ENCODE measurements at regions not wholly inside any gene's neighbourhood (a gene's known extent, or its start where the extent isn't known, plus 50 kb on each side); places are given as distances from the start of the nearest gene placed in this dataset.
A peak's percentile ranks its signal among the peaks of the same experiment; 100 is the strongest.
"Not testable (repeated sequence)": the region's sequence is repeated elsewhere in the genome, so short reads cannot be mapped to it uniquely, and the experiment has no call there.

GRCh38 chr6:3900744-3901336, 51.7 kb downstream of the FAM50B start:
- DNase-seq (ENCODE audit: low read depth) = no peak

- no peak for DNase-seq (ENCODE audit: low read depth)
These were observed 53.9 kb downstream of the FAM50B start for GRCh38 chr6:3902871-3903648.

GRCh38 chr6:3904518-3904917, 55.3 kb downstream of the FAM50B start:
- DNase-seq (ENCODE audit: low read depth) = no peak

GRCh38 chr6:3905945-3906845, 57.0 kb downstream of the FAM50B start:
- DNase-seq (ENCODE audit: low read depth) = no peak

GRCh38 chr6:3906846-3907151, 57.6 kb downstream of the FAM50B start:
- DNase-seq (ENCODE audit: low read depth) = no peak

- DNase-seq (ENCODE audit: low read depth) = no peak
These were observed 59.0 kb downstream of the FAM50B start for GRCh38 chr6:3908223-3908622.

GRCh38 chr6:3908961-3909360, 59.8 kb downstream of the FAM50B start:
- no peak for DNase-seq (ENCODE audit: low read depth)

- no peak for DNase-seq (ENCODE audit: low read depth)
These were observed 61.0 kb downstream of the FAM50B start for GRCh38 chr6:3910106-3910663.

- DNase-seq (ENCODE audit: low read depth) = no peak
These were observed 62.0 kb downstream of the FAM50B start for GRCh38 chr6:3911130-3911529.

- no peak for DNase-seq (ENCODE audit: low read depth)
These were observed 62.6 kb downstream of the FAM50B start for GRCh38 chr6:3911614-3912336.

GRCh38 chr6:3912361-3913076, 63.3 kb downstream of the FAM50B start:
- no peak for DNase-seq (ENCODE audit: low read depth)

GRCh38 chr6:3913077-3913957, 64.1 kb downstream of the FAM50B start:
- DNase-seq (ENCODE audit: low read depth) = peak; percentile 96

- no peak for DNase-seq (ENCODE audit: low read depth)
These were observed 64.8 kb downstream of the FAM50B start for GRCh38 chr6:3913958-3914337.

GRCh38 chr6:3915076-3915791, 66.1 kb downstream of the FAM50B start:
- DNase-seq (ENCODE audit: low read depth) = no peak

- no peak for DNase-seq (ENCODE audit: low read depth)
These were observed 67.0 kb downstream of the FAM50B start for GRCh38 chr6:3916211-3916610.

GRCh38 chr6:3916749-3917148, 67.6 kb downstream of the FAM50B start:
- not testable (repeated sequence) for DNase-seq (ENCODE audit: low read depth)

GRCh38 chr6:3918469-3918868, 69.3 kb downstream of the FAM50B start:
- no peak for DNase-seq (ENCODE audit: low read depth)

- DNase-seq (ENCODE audit: low read depth) = peak; percentile 78
These were observed 70.0 kb downstream of the FAM50B start for GRCh38 chr6:3919130-3919628.

- DNase-seq (ENCODE audit: low read depth) = no peak
These were observed 70.7 kb downstream of the FAM50B start for GRCh38 chr6:3919849-3920248.
